ENCODE measurements at regions not wholly inside any gene's neighbourhood (a gene's known extent, or its start where the extent isn't known, plus 50 kb on each side); places are given as distances from the start of the nearest gene placed in this dataset.

GRCh38 chr4:79621061-79621460 is 213.0 kb upstream of the GK2 start:
- Histone ChIP-seq H3K36me3 (replicated peaks in 1 of 2; ENCODE audit: insufficient read depth in 1 of 2, low read depth in 2 of 2) (no peaks in the 10 kb centered on the region), H3K9me3 (no peaks in the 10 kb centered on the region), H3K4me1 (no peaks in the 10 kb centered on the region), H3K27ac (no peak overlapping the region), H3K27me3 (no peaks in the 10 kb centered on the region), H3K4me3 (no peak overlapping the region)
- intact Hi-C loops (cut with DNase I) = no loop called here
- DNase-seq = no peak
- no peak for TF ChIP-seq CTCF (IDR thresholded peaks at IDR 0.05)
- TF ChIP-seq POLR2A (IDR thresholded peaks at IDR 0.05) = no peak
- no peak for ATAC-seq
- WGBS, 2 donors = 55 to 57% methylated on average over 1 of the region's 1 CpG

- DNase-seq (no peak), ATAC-seq (no peak)
- no peaks in the 10 kb centered on the region for H3K4me1 ChIP-seq
- H3K36me3 ChIP-seq (replicated peaks in 1 of 2; ENCODE audit: insufficient read depth in 1 of 2, low read depth in 2 of 2) = no peaks in the 10 kb centered on the region
- no peaks in the 10 kb centered on the region for H3K27me3 ChIP-seq
- TF ChIP-seq POLR2A (IDR thresholded peaks at IDR 0.05) = no peak
- no peak for TF ChIP-seq CTCF (IDR thresholded peaks at IDR 0.05)
- H3K27ac ChIP-seq = no peak overlapping the region
- intact Hi-C loops (cut with DNase I) = no loop called here
- H3K4me3 ChIP-seq = no peak overlapping the region
- H3K9me3 ChIP-seq = no peaks in the 10 kb centered on the region
Measured at GRCh38 chr4:79620617-79621016, 212.6 kb upstream of the GK2 start.

- Histone ChIP-seq H3K4me3 (no peak overlapping the region), H3K4me1 (no peaks in the 10 kb centered on the region), H3K27ac (no peak overlapping the region), H3K36me3 (replicated peaks in 1 of 2; ENCODE audit: insufficient read depth in 1 of 2, low read depth in 2 of 2) (no peaks in the 10 kb centered on the region), H3K9me3 (no peaks in the 10 kb centered on the region), H3K27me3 (no peaks in the 10 kb centered on the region)
- intact Hi-C loops (cut with DNase I) = no loop called here
- 67 to 74% methylated on average over 3 of the region's 3 CpGs for WGBS, 2 donors
- DNase-seq = no peak
- ATAC-seq = no peak
- TF ChIP-seq POLR2A (IDR thresholded peaks at IDR 0.05) = no peak
- no peak for TF ChIP-seq CTCF (IDR thresholded peaks at IDR 0.05)
Measured at GRCh38 chr4:79613269-79613935, 205.4 kb upstream of the GK2 start.

GRCh38 chr4:79611026-79611425 is 203.0 kb upstream of the GK2 start:
- DNase-seq = no peak
- Histone ChIP-seq H3K27me3 (no peaks in the 10 kb centered on the region), H3K4me1 (no peaks in the 10 kb centered on the region), H3K27ac (no peak overlapping the region), H3K9me3 (no peaks in the 10 kb centered on the region), H3K36me3 (replicated peaks in 1 of 2; ENCODE audit: insufficient read depth in 1 of 2, low read depth in 2 of 2) (no peaks in the 10 kb centered on the region), H3K4me3 (no peak overlapping the region)
- 69 to 74% methylated on average over 5 of the region's 5 CpGs for WGBS, 2 donors
- no peak for TF ChIP-seq CTCF (IDR thresholded peaks at IDR 0.05)
- no peak for TF ChIP-seq POLR2A (IDR thresholded peaks at IDR 0.05)
- intact Hi-C loops (cut with DNase I) = no loop called here
- no peak for ATAC-seq

GRCh38 chr4:79609817-79610216 is 201.8 kb upstream of the GK2 start:
- Histone ChIP-seq H3K27me3 (no peaks in the 10 kb centered on the region), H3K27ac (no peak overlapping the region), H3K9me3 (no peaks in the 10 kb centered on the region), H3K4me1 (no peaks in the 10 kb centered on the region), H3K4me3 (no peak overlapping the region), H3K36me3 (replicated peaks in 1 of 2; ENCODE audit: insufficient read depth in 1 of 2, low read depth in 2 of 2) (no peaks in the 10 kb centered on the region)
- TF ChIP-seq CTCF (IDR thresholded peaks at IDR 0.05) = no peak
- TF ChIP-seq POLR2A (IDR thresholded peaks at IDR 0.05) = no peak
- intact Hi-C loops (cut with DNase I) = no loop called here
- DNase-seq (no peak), ATAC-seq (no peak)
- WGBS, 2 donors = 47 to 51% methylated on average over 2 of the region's 2 CpGs
